ENCODE measurements at regions not wholly inside any gene's neighbourhood (a gene's known extent, or its start where the extent isn't known, plus 50 kb on each side); places are given as distances from the start of the nearest gene placed in this dataset.

DNA sequence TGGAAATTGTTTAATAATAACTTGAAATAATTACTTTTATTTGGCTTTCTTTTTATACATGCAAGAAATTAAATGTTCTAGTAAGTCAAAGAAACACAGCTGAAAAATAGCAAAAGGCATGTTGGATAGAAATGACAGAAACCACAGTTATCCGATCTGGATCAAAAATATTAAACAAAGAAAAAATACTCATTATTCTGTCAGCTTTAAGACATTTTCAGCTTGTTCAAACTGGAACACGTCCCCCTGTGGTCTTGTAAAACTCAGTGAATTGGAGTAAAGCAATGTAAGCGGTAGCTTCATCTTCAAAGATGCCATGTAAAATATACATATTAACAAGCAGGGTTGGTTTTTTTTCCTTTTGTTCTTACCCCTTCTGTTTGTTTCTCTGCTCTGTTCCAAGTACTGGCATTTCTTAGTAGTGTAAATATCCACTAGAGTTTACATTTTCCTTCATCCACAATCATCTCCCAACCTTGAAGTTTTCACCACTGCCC, 223.4 kb downstream of the IGSF11 start:
- no peak overlapping the region for H3K27ac ChIP-seq (ENCODE audit: low read length)
- H3K4me1 ChIP-seq (ENCODE audit: insufficient read depth, low read length): no peaks in the 10 kb centered on the region
- H3K9ac ChIP-seq (ENCODE audit: low read depth, low read length): no peak overlapping the region
- H3K36me3 ChIP-seq (ENCODE audit: insufficient read depth, low read depth, low read length): no peaks in the 10 kb centered on the region
- no peaks in the 10 kb centered on the region for H3K27me3 ChIP-seq (ENCODE audit: insufficient read depth, low read length)
- H3K9me3 ChIP-seq (ENCODE audit: insufficient read depth, low read depth, low read length): no peaks in the 10 kb centered on the region
- H3K4me3 ChIP-seq (ENCODE audit: low read length): no peak overlapping the region

DNA sequence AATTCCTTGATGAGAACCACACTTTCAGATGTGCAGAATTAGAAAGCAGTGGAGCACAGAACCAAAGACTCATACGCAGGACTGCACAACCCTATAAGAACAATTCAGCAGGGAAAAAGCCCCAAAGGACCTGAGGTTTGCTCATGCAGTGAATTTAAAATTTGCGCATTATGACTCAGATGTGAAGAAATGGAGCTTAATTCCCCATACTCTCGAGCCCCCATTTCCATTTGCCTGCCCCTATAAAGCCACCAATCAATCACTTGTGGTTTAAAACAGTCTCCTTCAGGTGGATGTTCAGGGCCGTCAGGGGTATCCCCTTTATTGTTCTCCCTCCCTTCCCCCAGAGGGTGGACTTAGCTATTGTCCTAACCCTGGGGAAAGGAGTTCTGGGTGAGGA, 221.2 kb downstream of the IGSF11 start:
- no peak overlapping the region for H3K4me3 ChIP-seq (ENCODE audit: low read length)
- no peaks in the 10 kb centered on the region for H3K27me3 ChIP-seq (ENCODE audit: insufficient read depth, low read length)
- no peak overlapping the region for H3K9ac ChIP-seq (ENCODE audit: low read depth, low read length)
- no peaks in the 10 kb centered on the region for H3K4me1 ChIP-seq (ENCODE audit: insufficient read depth, low read length)
- no peak overlapping the region for H3K27ac ChIP-seq (ENCODE audit: low read length)
- no peaks in the 10 kb centered on the region for H3K36me3 ChIP-seq (ENCODE audit: insufficient read depth, low read depth, low read length)
- no peaks in the 10 kb centered on the region for H3K9me3 ChIP-seq (ENCODE audit: insufficient read depth, low read depth, low read length)

DNA sequence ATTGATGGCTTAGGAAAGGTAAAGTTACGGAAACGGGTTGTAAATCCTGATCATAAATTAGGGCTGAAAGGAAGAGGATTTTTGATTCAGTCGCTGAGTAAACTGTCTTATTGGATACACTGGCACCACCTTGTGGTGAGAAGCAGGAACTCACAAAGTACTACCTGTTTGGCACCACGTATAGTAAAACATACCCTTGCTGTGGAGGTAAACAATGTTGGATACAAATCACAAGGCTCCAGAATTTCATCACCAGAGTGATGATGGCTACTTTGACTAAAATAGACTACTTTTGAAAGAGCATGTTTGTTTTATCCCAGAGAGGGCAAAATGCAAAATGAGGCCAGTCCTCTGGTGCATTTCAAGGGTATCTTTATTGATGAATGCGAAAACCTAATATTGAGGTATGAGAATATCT, 216.9 kb downstream of the IGSF11 start:
- no peak overlapping the region for H3K27ac ChIP-seq (ENCODE audit: low read length)
- no peaks in the 10 kb centered on the region for H3K27me3 ChIP-seq (ENCODE audit: insufficient read depth, low read length)
- no peaks in the 10 kb centered on the region for H3K36me3 ChIP-seq (ENCODE audit: insufficient read depth, low read depth, low read length)
- no peaks in the 10 kb centered on the region for H3K9me3 ChIP-seq (ENCODE audit: insufficient read depth, low read depth, low read length)
- H3K4me1 ChIP-seq (ENCODE audit: insufficient read depth, low read length): peaks cover 9% of the 10 kb centered on the region
- H3K4me3 ChIP-seq (ENCODE audit: low read length): no peak overlapping the region
- H3K9ac ChIP-seq (ENCODE audit: low read depth, low read length): no peak overlapping the region

DNA sequence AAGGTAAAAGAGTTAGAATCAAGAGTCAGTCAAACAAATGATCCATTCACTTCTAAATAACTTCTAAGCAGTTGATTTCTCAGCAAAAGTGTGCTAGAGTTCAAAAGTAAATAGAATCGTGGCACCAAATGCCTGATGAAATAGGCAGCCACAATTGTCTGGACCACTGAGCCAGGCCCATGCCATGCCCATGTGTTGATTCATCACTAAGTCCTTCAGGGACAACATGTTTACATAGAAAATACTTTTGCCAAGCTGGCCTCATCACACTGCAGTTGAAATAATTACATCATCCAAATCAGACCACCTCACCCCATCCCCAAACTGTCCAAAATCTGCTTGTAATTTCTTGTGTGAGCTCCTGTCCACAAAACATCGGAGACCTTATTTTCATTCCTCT, 216.3 kb downstream of the IGSF11 start:
- Histone ChIP-seq H3K27ac (ENCODE audit: low read length) (no peak overlapping the region), H3K4me3 (ENCODE audit: low read length) (no peak overlapping the region), H3K36me3 (ENCODE audit: insufficient read depth, low read depth, low read length) (no peaks in the 10 kb centered on the region), H3K9me3 (ENCODE audit: insufficient read depth, low read depth, low read length) (no peaks in the 10 kb centered on the region), H3K27me3 (ENCODE audit: insufficient read depth, low read length) (no peaks in the 10 kb centered on the region), H3K9ac (ENCODE audit: low read depth, low read length) (no peak overlapping the region), H3K4me1 (ENCODE audit: insufficient read depth, low read length) (peaks cover 9% of the 10 kb centered on the region)

DNA sequence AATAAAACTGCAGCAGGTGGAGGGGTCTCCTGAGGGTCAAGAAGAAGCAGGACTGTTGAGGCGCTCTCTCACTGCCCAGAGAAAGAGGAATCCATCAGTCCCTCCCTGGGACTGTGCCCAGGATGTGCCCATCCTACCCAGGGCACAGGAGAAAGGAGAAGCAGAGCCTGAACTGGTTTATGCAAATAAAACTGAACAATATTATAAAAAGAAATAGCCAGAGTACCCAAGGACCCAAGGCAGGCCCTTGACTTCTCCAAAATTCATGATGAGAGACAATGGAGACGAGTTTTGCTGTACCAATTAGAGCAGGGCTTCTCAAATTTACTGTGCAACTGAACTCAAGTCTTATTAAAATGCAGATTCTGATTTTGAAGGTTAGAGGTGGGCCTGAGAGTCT, 211.0 kb downstream of the IGSF11 start:
- no peaks in the 10 kb centered on the region for H3K9me3 ChIP-seq (ENCODE audit: insufficient read depth, low read depth, low read length)
- peaks cover 9% of the 10 kb centered on the region for H3K4me1 ChIP-seq (ENCODE audit: insufficient read depth, low read length)
- H3K36me3 ChIP-seq (ENCODE audit: insufficient read depth, low read depth, low read length): no peaks in the 10 kb centered on the region
- no peak overlapping the region for H3K4me3 ChIP-seq (ENCODE audit: low read length)
- H3K9ac ChIP-seq (ENCODE audit: low read depth, low read length): no peak overlapping the region
- no peak overlapping the region for H3K27ac ChIP-seq (ENCODE audit: low read length)
- H3K27me3 ChIP-seq (ENCODE audit: insufficient read depth, low read length): no peaks in the 10 kb centered on the region

DNA sequence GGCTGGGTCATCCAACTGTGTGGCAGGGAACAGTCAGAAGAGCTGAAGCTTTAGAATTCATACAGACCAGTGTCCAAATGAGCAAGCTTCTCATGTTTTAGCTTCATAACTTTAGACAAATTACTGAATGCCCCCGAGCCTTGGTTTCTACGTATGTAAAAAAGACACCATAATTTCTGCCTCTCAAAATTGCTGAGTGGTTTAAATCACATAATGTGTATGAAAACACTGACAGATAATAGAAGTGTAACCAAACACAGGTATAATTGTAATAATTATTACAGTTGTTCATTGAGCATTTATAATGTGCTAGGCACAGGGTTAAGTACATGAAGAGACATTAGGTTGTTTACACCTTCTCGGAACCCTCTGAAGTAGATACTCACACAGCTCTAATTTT, 207.2 kb downstream of the IGSF11 start:
- no peaks in the 10 kb centered on the region for H3K9me3 ChIP-seq (ENCODE audit: insufficient read depth, low read depth, low read length)
- H3K27me3 ChIP-seq (ENCODE audit: insufficient read depth, low read length): no peaks in the 10 kb centered on the region
- no peak overlapping the region for H3K27ac ChIP-seq (ENCODE audit: low read length)

DNA sequence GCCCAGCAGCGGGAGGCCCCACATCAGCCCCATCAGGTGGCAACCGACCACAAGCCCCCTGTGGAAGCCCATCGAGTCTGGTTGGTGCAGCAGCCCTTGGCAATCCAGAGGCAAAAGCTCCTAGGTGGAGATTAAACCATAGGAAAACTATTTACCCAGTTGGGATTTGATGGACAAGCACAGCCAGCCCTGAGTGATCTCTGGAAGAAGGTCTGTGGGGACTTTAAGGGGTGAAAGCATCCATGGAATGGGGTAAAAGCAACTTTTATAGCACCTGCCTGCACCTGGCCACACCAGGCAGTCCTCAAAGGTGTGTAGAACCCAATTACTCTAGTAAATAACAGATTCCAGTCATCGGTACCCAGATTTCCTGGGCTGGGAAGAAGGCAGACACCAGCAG, 206.3 kb downstream of the IGSF11 start:
- Histone ChIP-seq H3K27me3 (ENCODE audit: insufficient read depth, low read length) (no peaks in the 10 kb centered on the region), H3K27ac (ENCODE audit: low read length) (no peak overlapping the region), H3K4me3 (ENCODE audit: low read length) (no peak overlapping the region), H3K4me1 (ENCODE audit: insufficient read depth, low read length) (no peaks in the 10 kb centered on the region), H3K9me3 (ENCODE audit: insufficient read depth, low read depth, low read length) (no peaks in the 10 kb centered on the region), H3K36me3 (ENCODE audit: insufficient read depth, low read depth, low read length) (no peaks in the 10 kb centered on the region), H3K9ac (ENCODE audit: low read depth, low read length) (no peak overlapping the region)

More for the DNA sequence above, 207.2 kb downstream of the IGSF11 start:
- Histone ChIP-seq H3K9ac (ENCODE audit: low read depth, low read length) (no peak overlapping the region), H3K4me3 (ENCODE audit: low read length) (no peak overlapping the region), H3K4me1 (ENCODE audit: insufficient read depth, low read length) (no peaks in the 10 kb centered on the region), H3K36me3 (ENCODE audit: insufficient read depth, low read depth, low read length) (no peaks in the 10 kb centered on the region)

DNA sequence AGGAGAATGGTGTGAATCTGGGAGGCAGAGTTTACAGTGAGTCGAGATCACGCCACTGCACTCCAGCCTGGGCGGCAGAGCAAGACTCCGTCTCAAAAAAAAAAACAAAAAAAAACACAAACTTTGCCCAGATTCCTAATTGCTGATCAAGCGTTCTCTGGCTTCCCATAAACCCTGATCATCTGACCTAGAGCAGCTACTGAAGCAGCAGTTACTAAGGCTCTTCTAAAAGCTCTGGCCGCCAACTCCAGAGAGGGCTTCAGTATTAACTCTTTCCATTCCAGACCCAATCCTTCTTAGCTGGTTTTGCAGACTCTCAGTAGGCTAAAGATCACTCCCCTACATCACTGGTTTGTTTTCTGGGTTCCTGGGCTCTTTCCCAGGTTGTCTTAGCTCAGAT, 201.6 kb downstream of the IGSF11 start:
- no peak overlapping the region for H3K9ac ChIP-seq (ENCODE audit: low read depth, low read length)
- no peak overlapping the region for H3K4me3 ChIP-seq (ENCODE audit: low read length)
- peaks cover 10% of the 10 kb centered on the region; the same call in 1 of the 2 replicates for H3K9me3 ChIP-seq (ENCODE audit: insufficient read depth, low read depth, low read length)
- no peaks in the 10 kb centered on the region for H3K27me3 ChIP-seq (ENCODE audit: insufficient read depth, low read length)
- H3K27ac ChIP-seq (ENCODE audit: low read length): no peak overlapping the region
- H3K36me3 ChIP-seq (ENCODE audit: insufficient read depth, low read depth, low read length): no peaks in the 10 kb centered on the region
- no peaks in the 10 kb centered on the region for H3K4me1 ChIP-seq (ENCODE audit: insufficient read depth, low read length)

DNA sequence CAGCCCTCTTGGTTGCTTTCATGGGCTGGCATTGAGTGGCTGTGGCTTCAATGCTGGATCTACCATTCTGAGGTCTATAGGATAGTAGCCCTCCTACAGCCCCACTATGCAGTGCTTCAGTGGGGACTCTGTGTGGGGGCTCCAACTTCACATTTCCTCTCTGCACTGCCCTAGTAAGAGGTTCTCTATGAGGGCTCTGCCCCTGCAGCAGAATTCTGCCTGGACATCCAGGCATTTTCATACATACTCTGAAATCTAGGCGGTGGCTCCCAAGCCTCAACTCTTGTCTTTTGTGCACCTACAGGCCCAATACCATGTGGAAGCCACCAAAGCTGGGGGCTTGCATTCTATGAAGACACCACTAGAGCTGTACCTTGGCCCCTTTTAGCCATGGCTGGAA, 195.8 kb downstream of the IGSF11 start:
- Histone ChIP-seq H3K9me3 (ENCODE audit: insufficient read depth, low read depth, low read length) (peaks cover 38% of the 10 kb centered on the region; the same call in 1 of the 2 replicates), H3K36me3 (ENCODE audit: insufficient read depth, low read depth, low read length) (no peaks in the 10 kb centered on the region), H3K9ac (ENCODE audit: low read depth, low read length) (no peak overlapping the region), H3K4me1 (ENCODE audit: insufficient read depth, low read length) (no peaks in the 10 kb centered on the region), H3K4me3 (ENCODE audit: low read length) (no peak overlapping the region), H3K27me3 (ENCODE audit: insufficient read depth, low read length) (no peaks in the 10 kb centered on the region), H3K27ac (ENCODE audit: low read length) (no peak overlapping the region)

DNA sequence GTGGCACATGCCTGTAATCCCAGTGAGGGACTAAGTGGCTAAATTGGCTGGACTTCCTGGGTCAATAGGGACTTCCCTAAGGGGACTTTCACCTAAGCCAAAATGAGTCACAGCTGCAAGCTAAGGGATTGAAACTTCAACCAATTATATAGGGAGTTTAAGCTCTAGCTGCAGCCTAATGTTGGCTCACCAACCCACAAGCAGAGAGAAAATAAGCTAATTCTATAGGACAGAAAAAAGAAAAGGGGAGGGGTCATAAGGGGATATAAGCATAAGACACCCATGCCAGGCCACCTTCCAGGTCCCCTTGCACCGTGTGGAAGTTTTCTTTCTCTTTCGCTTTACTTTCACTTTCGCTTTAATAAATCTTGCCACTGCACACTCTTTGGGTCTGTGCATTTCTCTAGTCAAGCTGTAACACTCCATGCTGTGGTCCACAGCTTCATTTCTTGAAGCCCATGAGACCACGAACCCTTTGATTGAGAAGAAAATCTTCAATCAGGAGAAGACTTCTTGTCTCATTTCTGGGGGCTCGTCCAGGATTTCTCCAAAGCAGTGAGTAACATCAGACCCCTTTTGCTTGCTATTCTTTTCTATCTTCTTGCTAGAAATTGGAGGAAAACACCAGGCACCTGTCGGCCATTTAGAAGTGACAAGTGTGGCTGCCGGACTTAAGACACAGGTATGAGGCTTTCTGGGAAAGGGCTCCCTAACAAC, 192.3 kb downstream of the IGSF11 start:
- Histone ChIP-seq H3K27ac (ENCODE audit: low read length) (no peak overlapping the region), H3K36me3 (ENCODE audit: insufficient read depth, low read depth, low read length) (no peaks in the 10 kb centered on the region), H3K9me3 (ENCODE audit: insufficient read depth, low read depth, low read length) (peaks cover 33% of the 10 kb centered on the region; the same call in 1 of the 2 replicates), H3K4me3 (ENCODE audit: low read length) (no peak overlapping the region), H3K4me1 (ENCODE audit: insufficient read depth, low read length) (no peaks in the 10 kb centered on the region), H3K9ac (ENCODE audit: low read depth, low read length) (no peak overlapping the region), H3K27me3 (ENCODE audit: insufficient read depth, low read length) (no peaks in the 10 kb centered on the region)

DNA sequence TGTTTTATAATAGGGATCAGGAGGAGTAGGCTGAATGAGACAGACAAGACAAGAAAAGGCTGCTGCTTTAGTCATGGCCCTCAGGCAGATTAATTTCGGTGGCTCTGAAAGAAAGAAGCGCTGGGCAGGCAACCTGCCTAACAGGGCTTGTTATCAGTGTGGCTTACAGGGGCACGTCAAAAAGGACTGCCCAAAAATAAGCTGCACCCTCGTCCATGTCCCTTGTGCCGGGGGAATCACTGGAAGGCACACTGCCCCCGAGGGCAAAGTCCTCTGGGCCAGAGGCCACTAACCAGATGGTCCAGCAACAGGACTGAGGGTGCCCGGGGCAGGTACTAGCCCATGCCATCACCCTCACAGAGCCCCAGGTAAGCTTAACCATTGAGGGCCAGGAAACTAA, 188.5 kb downstream of the IGSF11 start:
- H3K9me3 ChIP-seq (ENCODE audit: insufficient read depth, low read depth, low read length): peaks cover 15% of the 10 kb centered on the region; the same call in 1 of the 2 replicates
- no peaks in the 10 kb centered on the region for H3K4me1 ChIP-seq (ENCODE audit: insufficient read depth, low read length)
- H3K27ac ChIP-seq (ENCODE audit: low read length): no peak overlapping the region
- no peak overlapping the region for H3K9ac ChIP-seq (ENCODE audit: low read depth, low read length)
- H3K27me3 ChIP-seq (ENCODE audit: insufficient read depth, low read length): no peaks in the 10 kb centered on the region
- H3K36me3 ChIP-seq (ENCODE audit: insufficient read depth, low read depth, low read length): no peaks in the 10 kb centered on the region
- no peak overlapping the region for H3K4me3 ChIP-seq (ENCODE audit: low read length)

Data from iPS-20b (cell line).